ENCODE measurements at regions not wholly inside any gene's neighbourhood (a gene's known extent, or its start where the extent isn't known, plus 50 kb on each side); places are given as distances from the start of the nearest gene placed in this dataset.
A peak's percentile ranks its signal among the peaks of the same experiment; 100 is the strongest.
"Not testable (repeated sequence)": the region's sequence is repeated elsewhere in the genome, so short reads cannot be mapped to it uniquely, and the experiment has no call there.

GRCh38 chr12:131631230-131631629, 79.7 kb upstream of the SFSWAP start:
- TF ChIP-seq CTCF (IDR thresholded peaks at IDR 0.05; ENCODE audit: low read depth, low read length): no peak
- no peak for TF ChIP-seq POLR2A (IDR thresholded peaks at IDR 0.05; ENCODE audit: extremely low read depth, insufficient read length)
- TF ChIP-seq MAX (IDR thresholded peaks at IDR 0.05; ENCODE audit: low read depth, low read length): no peak
- no peak for TF ChIP-seq MYC (IDR thresholded peaks at IDR 0.05; ENCODE audit: low read depth, low read length)

GRCh38 chr12:131631889-131632651, 78.8 kb upstream of the SFSWAP start:
- not testable (repeated sequence) for H3K4me3 ChIP-seq (ENCODE audit: low read depth, low read length)
- peak; percentile 51 for DNase-seq (ENCODE audit: low read depth)

More at GRCh38 chr12:131631230-131631629, 79.7 kb upstream of the SFSWAP start:
- H3K4me3 ChIP-seq (ENCODE audit: low read depth, low read length): no peak overlapping the region
- no peak for DNase-seq (ENCODE audit: low read depth)

- not testable (repeated sequence) for DNase-seq (ENCODE audit: low read depth); H3K4me3 ChIP-seq (ENCODE audit: low read depth, low read length)
Measured at GRCh38 chr12:131632652-131633023, 78.3 kb upstream of the SFSWAP start.

- not testable (repeated sequence) for H3K4me3 ChIP-seq (ENCODE audit: low read depth, low read length); DNase-seq (ENCODE audit: low read depth)
Measured at GRCh38 chr12:131633610-131634009, 77.3 kb upstream of the SFSWAP start.

- DNase-seq (ENCODE audit: low read depth): peak; percentile 79
- H3K4me3 ChIP-seq (ENCODE audit: low read depth, low read length): no peak overlapping the region
- TF ChIP-seq CTCF (IDR thresholded peaks at IDR 0.05; ENCODE audit: low read depth, low read length) (no peak), MYC (IDR thresholded peaks at IDR 0.05; ENCODE audit: low read depth, low read length) (no peak), MAX (IDR thresholded peaks at IDR 0.05; ENCODE audit: low read depth, low read length) (no peak), POLR2A (IDR thresholded peaks at IDR 0.05; ENCODE audit: extremely low read depth, insufficient read length) (no peak)
Measured at GRCh38 chr12:131634037-131634436, 76.9 kb upstream of the SFSWAP start.

- not testable (repeated sequence) for H3K4me3 ChIP-seq (ENCODE audit: low read depth, low read length); DNase-seq (ENCODE audit: low read depth)
Measured at GRCh38 chr12:131635012-131635411, 75.9 kb upstream of the SFSWAP start.

GRCh38 chr12:131635491-131636122, 75.3 kb upstream of the SFSWAP start:
- TF ChIP-seq POLR2A (IDR thresholded peaks at IDR 0.05; ENCODE audit: extremely low read depth, insufficient read length) (no peak), MAX (IDR thresholded peaks at IDR 0.05; ENCODE audit: low read depth, low read length) (no peak), MYC (IDR thresholded peaks at IDR 0.05; ENCODE audit: low read depth, low read length) (no peak), CTCF (IDR thresholded peaks at IDR 0.05; ENCODE audit: low read depth, low read length) (no peak)
- no peak overlapping the region for H3K4me3 ChIP-seq (ENCODE audit: low read depth, low read length)
- no peak for DNase-seq (ENCODE audit: low read depth)

- DNase-seq (ENCODE audit: low read depth): no peak
- TF ChIP-seq CTCF (IDR thresholded peaks at IDR 0.05; ENCODE audit: low read depth, low read length) (no peak), MYC (IDR thresholded peaks at IDR 0.05; ENCODE audit: low read depth, low read length) (no peak), MAX (IDR thresholded peaks at IDR 0.05; ENCODE audit: low read depth, low read length) (no peak), POLR2A (IDR thresholded peaks at IDR 0.05; ENCODE audit: extremely low read depth, insufficient read length) (no peak)
- no peak overlapping the region for H3K4me3 ChIP-seq (ENCODE audit: low read depth, low read length)
Measured at GRCh38 chr12:131636266-131636665, 74.6 kb upstream of the SFSWAP start.

Measured in NB4 (cell line).